Left ventricle myocardium inferior (tissue), 1 donor: ENCODE measurements at regions not wholly inside any gene's neighbourhood (a gene's known extent, or its start where the extent isn't known, plus 50 kb on each side); places are given as distances from the start of the nearest gene placed in this dataset.
"Not testable (repeated sequence)": the region's sequence is repeated elsewhere in the genome, so short reads cannot be mapped to it uniquely, and the experiment has no call there.

ENCODE experiments used
- DNase-seq: peaks from one replicate; pipeline ENCODE4 v3.0.0-alpha.2; 2020
- H3K27ac ChIP-seq: fragments of 200-600 bp; replicated peaks from 2 replicates; pipeline ENCODE4 v1.8.0; 2021
- H3K27me3 ChIP-seq: fragments of 200-600 bp; 2 replicates; pipeline ENCODE4 v1.8.0; 2021; ENCODE audit warnings: low read depth
- H3K36me3 ChIP-seq: fragments of 200-600 bp; 2 replicates; pipeline ENCODE4 v1.8.0; 2021
- H3K4me1 ChIP-seq: fragments of 200-600 bp; 2 replicates; pipeline ENCODE4 v1.8.0; 2021
- H3K4me3 ChIP-seq: fragments of 200-600 bp; 2 replicates; pipeline ENCODE4 v1.8.0; 2021; ENCODE audit warnings: mild to moderate bottlenecking, moderate library complexity
- H3K9me3 ChIP-seq: fragments of 200-600 bp; replicated peaks from 2 replicates; pipeline ENCODE4 v1.8.0; 2021
- intact Hi-C: fragments of 100-400 bp; cut with micrococcal nuclease; formaldehyde crosslinking; loops from one replicate; pipeline ENCODE4 v1.11.0; 2022
- TF ChIP-seq, protein P1 (sequence below): fragments of 200-600 bp; IDR thresholded peaks from 2 replicates; pipeline ENCODE4 v1.8.0; 2021; ENCODE audit warnings: antibody characterized with exemption, mild to moderate bottlenecking, borderline replicate concordance
- donor health status: DM: no; HTN: yes; CAD: no; lungs with severe emphysema.

DNA sequence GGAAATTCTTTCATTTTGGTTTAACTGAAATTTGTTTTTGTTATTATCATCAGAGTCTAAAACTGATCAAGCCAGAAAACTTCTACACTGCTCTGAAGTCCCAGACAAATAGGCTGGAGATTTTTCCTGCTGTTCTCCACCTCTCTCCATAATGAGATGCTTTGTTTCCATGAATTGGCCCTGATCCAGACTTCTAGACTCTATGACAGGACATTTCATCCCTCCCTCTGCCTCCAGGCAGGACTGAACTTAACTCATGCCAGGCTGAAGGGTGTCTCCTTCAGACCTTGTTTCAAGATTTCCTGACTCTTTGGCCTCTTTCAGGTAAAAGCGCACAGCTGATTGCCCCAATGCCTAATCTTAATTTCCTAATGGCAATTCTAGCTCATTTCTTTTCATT lies 69.1 kb upstream of the HOXC13 start:
- intact Hi-C loops, result no loop called here
- TF ChIP-seq, protein P1, sequence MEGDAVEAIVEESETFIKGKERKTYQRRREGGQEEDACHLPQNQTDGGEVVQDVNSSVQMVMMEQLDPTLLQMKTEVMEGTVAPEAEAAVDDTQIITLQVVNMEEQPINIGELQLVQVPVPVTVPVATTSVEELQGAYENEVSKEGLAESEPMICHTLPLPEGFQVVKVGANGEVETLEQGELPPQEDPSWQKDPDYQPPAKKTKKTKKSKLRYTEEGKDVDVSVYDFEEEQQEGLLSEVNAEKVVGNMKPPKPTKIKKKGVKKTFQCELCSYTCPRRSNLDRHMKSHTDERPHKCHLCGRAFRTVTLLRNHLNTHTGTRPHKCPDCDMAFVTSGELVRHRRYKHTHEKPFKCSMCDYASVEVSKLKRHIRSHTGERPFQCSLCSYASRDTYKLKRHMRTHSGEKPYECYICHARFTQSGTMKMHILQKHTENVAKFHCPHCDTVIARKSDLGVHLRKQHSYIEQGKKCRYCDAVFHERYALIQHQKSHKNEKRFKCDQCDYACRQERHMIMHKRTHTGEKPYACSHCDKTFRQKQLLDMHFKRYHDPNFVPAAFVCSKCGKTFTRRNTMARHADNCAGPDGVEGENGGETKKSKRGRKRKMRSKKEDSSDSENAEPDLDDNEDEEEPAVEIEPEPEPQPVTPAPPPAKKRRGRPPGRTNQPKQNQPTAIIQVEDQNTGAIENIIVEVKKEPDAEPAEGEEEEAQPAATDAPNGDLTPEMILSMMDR, result no peak
- no peak for DNase-seq
- Histone ChIP-seq H3K27ac (no peak overlapping the region), H3K4me3 (no peak overlapping the region), H3K36me3 (no peaks in the 10 kb centered on the region), H3K4me1 (no peaks in the 10 kb centered on the region), H3K27me3 (peaks cover 91% of the 10 kb centered on the region), H3K9me3 (no peaks in the 10 kb centered on the region)

DNA sequence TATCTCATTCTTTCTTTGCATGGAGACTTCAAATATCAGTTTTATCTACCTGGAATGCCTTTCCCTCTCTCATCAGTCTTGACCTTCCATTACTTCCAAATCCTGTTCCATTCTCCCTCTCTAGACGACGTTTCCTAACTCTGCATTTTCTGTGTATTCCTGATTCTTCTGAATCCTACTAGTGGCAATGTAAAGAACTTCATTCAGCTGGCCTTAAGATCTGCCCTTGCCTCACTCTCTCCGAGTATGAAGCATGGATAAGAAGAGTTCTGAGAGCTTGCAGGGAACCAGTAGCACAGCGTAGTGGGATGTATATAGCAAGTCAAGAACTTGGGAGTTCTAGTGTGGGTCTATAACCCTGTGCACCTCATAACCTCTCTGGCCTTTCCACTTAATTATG lies 68.5 kb upstream of the HOXC13 start:
- no peaks in the 10 kb centered on the region for H3K36me3 ChIP-seq
- no peaks in the 10 kb centered on the region for H3K9me3 ChIP-seq
- intact Hi-C loops, result no loop called here
- TF ChIP-seq, protein P1, result no peak
- H3K27ac ChIP-seq, result no peak overlapping the region
- H3K4me3 ChIP-seq, result no peak overlapping the region
- H3K4me1 ChIP-seq, result no peaks in the 10 kb centered on the region
- no peak for DNase-seq
- H3K27me3 ChIP-seq, result peaks cover 88% of the 10 kb centered on the region

DNA sequence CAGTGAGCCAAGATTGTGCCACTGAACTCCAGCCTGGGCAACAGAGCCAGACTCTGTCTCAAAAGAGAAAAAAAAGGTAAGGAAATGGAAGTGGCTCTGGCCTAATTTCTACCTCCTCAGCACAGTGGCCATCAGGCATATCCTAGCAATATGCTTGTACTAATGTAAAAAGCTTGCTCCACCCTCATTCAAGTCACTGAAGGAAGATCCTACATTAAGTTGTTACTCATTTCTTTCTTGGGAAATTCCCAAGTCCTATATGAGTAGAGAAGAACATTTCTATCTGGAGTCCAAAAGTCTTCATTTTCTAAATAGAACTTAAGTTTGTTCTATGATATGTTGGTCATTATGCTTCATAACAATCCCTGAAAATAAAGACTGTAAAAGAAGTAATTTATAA lies 67.3 kb upstream of the HOXC13 start:
- Histone ChIP-seq H3K4me1 (no peaks in the 10 kb centered on the region), H3K27ac (no peak overlapping the region), H3K4me3 (no peak overlapping the region), H3K9me3 (no peaks in the 10 kb centered on the region), H3K36me3 (no peaks in the 10 kb centered on the region), H3K27me3 (peaks cover 86% of the 10 kb centered on the region)
- intact Hi-C loops, result no loop called here
- DNase-seq, result no peak
- TF ChIP-seq, protein P1, result no peak

DNA sequence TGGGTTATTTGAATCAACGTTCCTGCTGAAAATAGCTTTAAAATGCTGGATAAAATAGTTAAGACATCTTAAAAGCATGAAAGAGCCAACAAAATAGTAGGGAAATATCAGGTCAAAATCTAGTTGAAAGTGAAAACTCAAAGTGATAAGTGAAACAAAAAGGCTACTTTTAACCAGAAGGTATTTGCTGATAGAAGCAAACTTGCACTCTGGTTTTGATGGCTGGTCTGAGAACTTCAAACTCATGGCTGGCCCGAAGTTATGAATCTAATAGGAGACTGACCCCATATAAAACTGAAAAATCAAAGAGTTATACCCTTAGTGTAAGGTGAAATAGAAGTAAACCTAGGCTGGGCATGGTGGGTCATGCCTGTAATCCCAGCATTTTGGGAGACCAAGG lies 66.3 kb upstream of the HOXC13 start:
- Histone ChIP-seq H3K4me3 (no peak overlapping the region), H3K9me3 (no peaks in the 10 kb centered on the region), H3K27me3 (peaks cover 91% of the 10 kb centered on the region), H3K27ac (no peak overlapping the region), H3K36me3 (no peaks in the 10 kb centered on the region), H3K4me1 (no peaks in the 10 kb centered on the region)
- TF ChIP-seq, protein P1, result no peak
- intact Hi-C loops, result no loop called here
- no peak for DNase-seq

DNA sequence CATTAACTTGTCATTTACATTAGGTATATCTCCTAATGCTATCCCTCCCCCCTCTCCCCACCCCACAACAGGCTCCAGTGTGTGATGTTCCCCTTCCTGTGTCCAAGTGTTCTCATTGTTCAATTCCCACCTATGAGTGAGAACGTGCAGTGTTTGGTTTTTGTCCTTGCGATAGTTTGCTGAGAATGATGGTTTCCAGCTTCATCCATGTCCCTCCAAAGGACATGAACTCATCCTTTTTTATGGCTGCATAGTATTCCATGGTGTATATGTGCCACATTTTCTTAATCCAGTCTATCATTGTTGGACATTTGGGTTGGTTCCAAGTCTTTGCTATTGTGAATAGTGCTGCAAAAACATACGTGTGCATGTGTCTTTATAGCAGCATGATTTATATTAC lies 60.7 kb upstream of the HOXC13 start:
- H3K36me3 ChIP-seq, DNase-seq, H3K27ac ChIP-seq, H3K4me3 ChIP-seq, H3K4me1 ChIP-seq, intact Hi-C loops: not testable (repeated sequence)
- peaks cover 70% of the 10 kb centered on the region for H3K27me3 ChIP-seq
- peaks cover 17% of the 10 kb centered on the region for H3K9me3 ChIP-seq

DNA sequence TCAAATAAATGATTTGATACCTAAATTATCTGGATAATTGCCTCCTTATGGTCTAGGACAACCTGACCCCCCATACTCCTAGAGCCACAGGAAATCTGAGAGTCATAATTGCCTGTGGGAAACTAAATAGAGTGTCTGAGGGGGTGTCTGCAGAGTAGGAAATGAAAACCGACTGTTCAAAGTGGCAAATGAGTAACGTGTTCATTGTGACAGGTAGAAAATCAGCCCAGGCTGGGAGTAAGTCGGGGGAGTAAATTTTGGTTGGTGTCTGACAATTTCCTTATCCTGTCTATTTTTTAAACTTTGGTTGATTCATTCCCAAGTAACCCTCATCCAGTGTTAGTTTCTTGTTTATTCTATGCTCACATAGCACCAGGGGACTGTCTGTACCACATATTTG lies 51.6 kb upstream of the HOXC13 start:
- Histone ChIP-seq H3K36me3 (no peaks in the 10 kb centered on the region), H3K27ac (no peak overlapping the region), H3K4me3 (no peak overlapping the region), H3K9me3 (no peaks in the 10 kb centered on the region), H3K27me3 (peaks cover 91% of the 10 kb centered on the region), H3K4me1 (no peaks in the 10 kb centered on the region)
- TF ChIP-seq, protein P1, result no peak
- DNase-seq, result no peak
- intact Hi-C loops, result no loop called here
